GM12878 (cell line): ENCODE measurements at regions not wholly inside any gene's neighbourhood (a gene's known extent, or its start where the extent isn't known, plus 50 kb on each side); places are given as distances from the start of the nearest gene placed in this dataset.

Experiments used
- ATAC-seq: fragments of 200-7000 bp; cut with Tn5 transposase; 3 replicates; pipeline ENCODE4 v1.9.1; 2020; ENCODE audit warnings: mild to moderate bottlenecking, moderate library complexity
- BruUV-seq: library from RNA; stranded (reverse); fragments of 400-500 nt; replicated peaks from 2 replicates; lab custom pipeline; 2021; lab: Mats Ljungman, UMichigan
- CTCF ChIA-PET: fragments of 300-600 bp; sonication (Branson Sonifier 250); formaldehyde crosslinking; extraction: SDS; loops from one replicate; lab custom pipeline; 2021; ENCODE audit warnings: inconsistent platforms; lab: Yijun Ruan, JAX
- POLR2A ChIA-PET: fragments of 350-600 bp; formaldehyde crosslinking; extraction: SDS; loops from one replicate; lab custom pipeline; 2021; ENCODE audit warnings: inconsistent platforms; lab: Charles Lee
- RAD21 ChIA-PET: fragments of 300-600 bp; sonication (Branson Sonifier 250); formaldehyde crosslinking; loops from one replicate; lab custom pipeline; 2023; ENCODE audit warnings: antibody characterized with exemption; ENCODE audit not compliant: unreplicated experiment; lab: Charles Lee
- SMC1A ChIA-PET: fragments of 300-600 bp; sonication (Branson Sonifier 250); formaldehyde crosslinking; loops from one replicate; lab custom pipeline; 2023; ENCODE audit not compliant: unreplicated experiment, uncharacterized antibody; lab: Charles Lee
- DNase-seq: peaks from one replicate; pipeline ENCODE4 v3.0.0-alpha.2; 2011; ENCODE audit warnings: low read depth, low spot score
- FAIRE-seq: peaks from 3 replicates; lab custom pipeline; 2011; peaks lifted over from hg19 to GRCh38; lab: Jason Lieb, UNC
- H2AFZ ChIP-seq: 2 replicates; pipeline ENCODE4 v1.6.0; 2011; ENCODE audit warnings: low read depth, low read length, control low read depth; ENCODE audit not compliant: control insufficient read depth
- H3K27ac ChIP-seq: 2 replicates; pipeline ENCODE4 v1.5.1; 2011; ENCODE audit warnings: control low read depth; ENCODE audit not compliant: control insufficient read depth, insufficient read depth
- H3K27me3 ChIP-seq, 2 experiments: replicated peaks in 1 of 2; 2 replicates each; pipeline versions ENCODE4 v1.6.0 to v1.6.1; 2011; ENCODE audit warnings: low read length in 1 of 2; ENCODE audit not compliant: control insufficient read depth in 2 of 2, insufficient read depth in 2 of 2
- H3K36me3 ChIP-seq, 2 experiments: 2 replicates each; pipeline ENCODE4 v1.5.1; 2011; ENCODE audit warnings: low read length in 1 of 2; ENCODE audit not compliant: control insufficient read depth in 2 of 2, insufficient read depth in 2 of 2
- H3K4me1 ChIP-seq: 2 replicates; pipeline ENCODE4 v1.6.1; 2011; ENCODE audit warnings: mild to moderate bottlenecking, low read length, moderate library complexity, mixed read lengths; ENCODE audit not compliant: control insufficient read depth, insufficient read depth
- H3K4me2 ChIP-seq: 2 replicates; pipeline ENCODE4 v1.6.0; 2011; ENCODE audit warnings: control low read depth; ENCODE audit not compliant: control insufficient read depth, insufficient read depth
- H3K4me3 ChIP-seq: fragments of 200-600 bp; sonication (generic); 2 replicates; pipeline ENCODE4 v1.5.1; 2016
- H3K79me2 ChIP-seq: 2 replicates; pipeline ENCODE4 v1.6.0; 2011; ENCODE audit warnings: low read length; ENCODE audit not compliant: control insufficient read depth, insufficient read depth
- H3K9ac ChIP-seq: 2 replicates; pipeline ENCODE4 v1.8.0; 2011; ENCODE audit warnings: low read length, control low read depth, mixed read lengths; ENCODE audit not compliant: control insufficient read depth, insufficient read depth
- H3K9me3 ChIP-seq: replicated peaks from 3 replicates; pipeline ENCODE4 v1.5.1; 2011; ENCODE audit warnings: mild to moderate bottlenecking, low read length; ENCODE audit not compliant: control insufficient read depth, insufficient read depth
- H4K20me1 ChIP-seq: 2 replicates; pipeline ENCODE4 v1.6.0; 2011; ENCODE audit not compliant: control insufficient read depth, insufficient read depth
- BCL11A ChIP-seq: IDR thresholded peaks from 2 replicates; pipeline ENCODE4 v1.6.1; 2011; ENCODE audit warnings: low read depth, low read length
- CREB1 ChIP-seq: IDR thresholded peaks from 2 replicates; pipeline ENCODE4 v1.6.1; 2012; ENCODE audit warnings: low read depth, mild to moderate bottlenecking, inconsistent platforms
- GABPA ChIP-seq: IDR thresholded peaks from 2 replicates; pipeline ENCODE4 v1.6.1; 2014; ENCODE audit warnings: antibody characterized with exemption, low read depth, mild to moderate bottlenecking, inconsistent platforms
- HDAC2 ChIP-seq: fragments of 200-600 bp; sonication (generic); IDR thresholded peaks from 2 replicates; pipeline ENCODE4 v1.6.1; 2017
- KAT2A ChIP-seq: conservative IDR thresholded peaks from 2 replicates; pipeline ENCODE4 v1.6.1; 2011; ENCODE audit warnings: low read depth, low read length; ENCODE audit not compliant: control insufficient read depth
- KDM1A ChIP-seq: fragments of 200-600 bp; sonication (generic); IDR thresholded peaks from 2 replicates; pipeline ENCODE4 v1.6.1; 2016; ENCODE audit warnings: borderline replicate concordance
- MTA3 ChIP-seq: IDR thresholded peaks from 2 replicates; pipeline ENCODE4 v1.6.1; 2012; ENCODE audit warnings: low read length, inconsistent platforms, borderline replicate concordance
- NRF1 ChIP-seq: conservative IDR thresholded peaks from 2 replicates; pipeline ENCODE4 v1.6.1; 2011; ENCODE audit warnings: mild to moderate bottlenecking, low read depth, low read length, improper control_type of control experiment
- SIX5 ChIP-seq: IDR thresholded peaks from 2 replicates; pipeline ENCODE4 v1.6.1; 2011; ENCODE audit warnings: mild to moderate bottlenecking, low read depth, low read length, moderate library complexity; ENCODE audit not compliant: severe bottlenecking
- SP1 ChIP-seq: IDR thresholded peaks from one replicate; pipeline ENCODE4 v1.6.1; 2011; ENCODE audit warnings: low read depth, low read length
- SREBF1 ChIP-seq: IDR thresholded peaks from 2 replicates; pipeline ENCODE4 v1.6.1; 2012; ENCODE audit warnings: mild to moderate bottlenecking, low read length
- TAF1 ChIP-seq: IDR thresholded peaks from 2 replicates; pipeline ENCODE4 v1.6.1; 2011; ENCODE audit warnings: mild to moderate bottlenecking, low read depth, low read length, borderline replicate concordance
- TCF12 ChIP-seq: IDR thresholded peaks from 2 replicates; pipeline ENCODE4 v1.6.1; 2011; ENCODE audit warnings: low read depth, mild to moderate bottlenecking, low read length
- YBX1 ChIP-seq: fragments of 450-650 bp; IDR thresholded peaks from 2 replicates; pipeline ENCODE4 v1.6.1; 2016; ENCODE audit warnings: antibody characterized with exemption
- WGBS: methylation state at CpG from one replicate; pipeline ENCODE4 v1.1.6; 2016; ENCODE audit warnings: low lambda C conversion rate; ENCODE audit not compliant: insufficient replicate concordance, insufficient coverage; ENCODE audit errors: missing lambda C conversion rate; 5-methylcytosine and 5-hydroxymethylcytosine counted together
- in situ Hi-C: fragments of 300-500 bp; cut with MboI; formaldehyde crosslinking; loops from 9 replicates; pipeline ENCODE4 v1.14.3; 2018; ENCODE audit warnings: mixed read lengths
- intact Hi-C: fragments of 100-400 bp; cut with micrococcal nuclease; formaldehyde crosslinking; loops from one replicate; pipeline ENCODE4 v1.14.2; 2022; ENCODE audit not compliant: unreplicated experiment
- TF ChIP-seq, protein P1 (sequence below): fragments of 450-650 bp; IDR thresholded peaks from 2 replicates; pipeline ENCODE4 v1.6.1; 2017; ENCODE audit warnings: mild to moderate bottlenecking, low read depth, inconsistent platforms; ENCODE audit not compliant: poor library complexity, severe bottlenecking
- TF ChIP-seq, protein P2 (sequence below): fragments of 450-650 bp; formaldehyde crosslinking; IDR thresholded peaks from 2 replicates; pipeline ENCODE4 v1.4.0; 2022; ENCODE audit warnings: mild to moderate bottlenecking, moderate library complexity
- TF ChIP-seq, protein P3 (sequence below): fragments of 150-350 bp; IDR thresholded peaks from 2 replicates; pipeline ENCODE4 v1.6.1; 2016; ENCODE audit warnings: low read depth, low read length

DNA sequence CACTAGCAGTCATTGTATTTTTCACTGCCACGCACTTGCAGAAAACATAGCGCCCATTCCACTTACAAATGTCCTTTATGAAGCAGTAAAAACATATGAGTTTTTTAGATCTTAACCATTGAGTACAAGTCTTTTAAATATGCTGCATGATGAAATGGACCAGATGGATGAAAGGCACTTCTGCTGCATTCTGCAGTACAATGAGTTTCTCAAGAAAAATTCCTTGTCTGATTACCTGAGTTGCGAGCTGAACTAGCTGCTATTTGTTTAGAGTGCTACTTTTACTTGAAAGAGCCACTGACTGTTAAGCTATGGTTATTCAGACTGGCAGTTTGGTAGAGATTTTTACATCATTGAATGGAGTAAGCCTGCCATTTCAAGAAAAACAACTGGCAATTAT is 825.5 kb upstream of the ACVR2A start:
- Histone ChIP-seq H3K79me2 (no peaks in the 10 kb centered on the region), H3K27me3 (no peaks in the 10 kb centered on the region; a peak in 1 of 4 replicates)
- BruUV-seq = no TSS peak
- no peak for DNase-seq
- in situ Hi-C loops = no loop called here
- TF ChIP-seq KDM1A (no peak), MTA3 (no peak), TCF12 (no peak), BCL11A (no peak), SREBF1 (no peak), TAF1 (no peak), SIX5 (no peak), GABPA (no peak), HDAC2 (no peak), SP1 (no peak), CREB1 (no peak), YBX1 (no peak), NRF1 (no peak), KAT2A (no peak)
- TF ChIP-seq, protein P1, sequence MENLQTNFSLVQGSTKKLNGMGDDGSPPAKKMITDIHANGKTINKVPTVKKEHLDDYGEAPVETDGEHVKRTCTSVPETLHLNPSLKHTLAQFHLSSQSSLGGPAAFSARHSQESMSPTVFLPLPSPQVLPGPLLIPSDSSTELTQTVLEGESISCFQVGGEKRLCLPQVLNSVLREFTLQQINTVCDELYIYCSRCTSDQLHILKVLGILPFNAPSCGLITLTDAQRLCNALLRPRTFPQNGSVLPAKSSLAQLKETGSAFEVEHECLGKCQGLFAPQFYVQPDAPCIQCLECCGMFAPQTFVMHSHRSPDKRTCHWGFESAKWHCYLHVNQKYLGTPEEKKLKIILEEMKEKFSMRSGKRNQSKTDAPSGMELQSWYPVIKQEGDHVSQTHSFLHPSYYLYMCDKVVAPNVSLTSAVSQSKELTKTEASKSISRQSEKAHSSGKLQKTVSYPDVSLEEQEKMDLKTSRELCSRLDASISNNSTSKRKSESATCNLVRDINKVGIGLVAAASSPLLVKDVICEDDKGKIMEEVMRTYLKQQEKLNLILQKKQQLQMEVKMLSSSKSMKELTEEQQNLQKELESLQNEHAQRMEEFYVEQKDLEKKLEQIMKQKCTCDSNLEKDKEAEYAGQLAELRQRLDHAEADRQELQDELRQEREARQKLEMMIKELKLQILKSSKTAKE = no peak
- TF ChIP-seq, protein P2, sequence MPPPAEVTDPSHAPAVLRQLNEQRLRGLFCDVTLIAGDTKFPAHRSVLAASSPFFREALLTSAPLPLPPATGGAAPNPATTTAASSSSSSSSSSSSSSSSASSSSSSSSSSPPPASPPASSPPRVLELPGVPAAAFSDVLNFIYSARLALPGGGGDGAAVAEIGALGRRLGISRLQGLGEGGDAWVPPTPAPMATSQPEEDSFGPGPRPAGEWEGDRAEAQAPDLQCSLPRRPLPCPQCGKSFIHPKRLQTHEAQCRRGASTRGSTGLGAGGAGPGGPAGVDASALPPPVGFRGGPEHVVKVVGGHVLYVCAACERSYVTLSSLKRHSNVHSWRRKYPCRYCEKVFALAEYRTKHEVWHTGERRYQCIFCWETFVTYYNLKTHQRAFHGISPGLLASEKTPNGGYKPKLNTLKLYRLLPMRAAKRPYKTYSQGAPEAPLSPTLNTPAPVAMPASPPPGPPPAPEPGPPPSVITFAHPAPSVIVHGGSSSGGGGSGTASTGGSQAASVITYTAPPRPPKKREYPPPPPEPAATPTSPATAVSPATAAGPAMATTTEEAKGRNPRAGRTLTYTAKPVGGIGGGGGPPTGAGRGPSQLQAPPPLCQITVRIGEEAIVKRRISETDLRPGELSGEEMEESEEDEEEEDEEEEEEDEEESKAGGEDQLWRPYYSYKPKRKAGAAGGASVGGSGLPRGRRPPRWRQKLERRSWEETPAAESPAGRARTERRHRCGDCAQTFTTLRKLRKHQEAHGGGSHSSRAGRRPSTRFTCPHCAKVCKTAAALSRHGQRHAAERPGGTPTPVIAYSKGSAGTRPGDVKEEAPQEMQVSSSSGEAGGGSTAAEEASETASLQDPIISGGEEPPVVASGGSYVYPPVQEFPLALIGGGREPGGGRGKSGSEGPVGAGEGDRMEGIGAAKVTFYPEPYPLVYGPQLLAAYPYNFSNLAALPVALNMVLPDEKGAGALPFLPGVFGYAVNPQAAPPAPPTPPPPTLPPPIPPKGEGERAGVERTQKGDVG (CRISPR knock-in tag) = no peak
- TF ChIP-seq, protein P3, sequence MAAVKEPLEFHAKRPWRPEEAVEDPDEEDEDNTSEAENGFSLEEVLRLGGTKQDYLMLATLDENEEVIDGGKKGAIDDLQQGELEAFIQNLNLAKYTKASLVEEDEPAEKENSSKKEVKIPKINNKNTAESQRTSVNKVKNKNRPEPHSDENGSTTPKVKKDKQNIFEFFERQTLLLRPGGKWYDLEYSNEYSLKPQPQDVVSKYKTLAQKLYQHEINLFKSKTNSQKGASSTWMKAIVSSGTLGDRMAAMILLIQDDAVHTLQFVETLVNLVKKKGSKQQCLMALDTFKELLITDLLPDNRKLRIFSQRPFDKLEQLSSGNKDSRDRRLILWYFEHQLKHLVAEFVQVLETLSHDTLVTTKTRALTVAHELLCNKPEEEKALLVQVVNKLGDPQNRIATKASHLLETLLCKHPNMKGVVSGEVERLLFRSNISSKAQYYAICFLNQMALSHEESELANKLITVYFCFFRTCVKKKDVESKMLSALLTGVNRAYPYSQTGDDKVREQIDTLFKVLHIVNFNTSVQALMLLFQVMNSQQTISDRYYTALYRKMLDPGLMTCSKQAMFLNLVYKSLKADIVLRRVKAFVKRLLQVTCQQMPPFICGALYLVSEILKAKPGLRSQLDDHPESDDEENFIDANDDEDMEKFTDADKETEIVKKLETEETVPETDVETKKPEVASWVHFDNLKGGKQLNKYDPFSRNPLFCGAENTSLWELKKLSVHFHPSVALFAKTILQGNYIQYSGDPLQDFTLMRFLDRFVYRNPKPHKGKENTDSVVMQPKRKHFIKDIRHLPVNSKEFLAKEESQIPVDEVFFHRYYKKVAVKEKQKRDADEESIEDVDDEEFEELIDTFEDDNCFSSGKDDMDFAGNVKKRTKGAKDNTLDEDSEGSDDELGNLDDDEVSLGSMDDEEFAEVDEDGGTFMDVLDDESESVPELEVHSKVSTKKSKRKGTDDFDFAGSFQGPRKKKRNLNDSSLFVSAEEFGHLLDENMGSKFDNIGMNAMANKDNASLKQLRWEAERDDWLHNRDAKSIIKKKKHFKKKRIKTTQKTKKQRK = no peak
- TF ChIP-seq, all 136 proteins: peak for 0
- ChIA-PET POLR2A (no interaction called here), SMC1A (no interaction called here), CTCF (no interaction called here), RAD21 (no interaction called here)
- Histone ChIP-seq H4K20me1 (no peaks in the 10 kb centered on the region), H3K9me3 (no peaks in the 10 kb centered on the region; the same call in 2 of the 3 replicates), H2AFZ (no peak overlapping the region), H3K4me2 (no peak overlapping the region), H3K4me1 (no peaks in the 10 kb centered on the region), H3K4me3 (no peak overlapping the region), H3K36me3 (no peaks in the 10 kb centered on the region), H3K27ac (no peak overlapping the region), H3K9ac (no peak overlapping the region)
- WGBS = 17% methylated on average over 3 of the region's 3 CpGs
- FAIRE-seq (no peak), ATAC-seq (no peak)
- intact Hi-C loops = no loop called here
